Tongue (tissue), 1 donor: ENCODE measurements at regions not wholly inside any gene's neighbourhood (a gene's known extent, or its start where the extent isn't known, plus 50 kb on each side); places are given as distances from the start of the nearest gene placed in this dataset.

ENCODE experiments used
- DNase-seq: peaks from one replicate; pipeline ENCODE4 v3.0.0-alpha.2; 2015

- DNase-seq: no peak
These were observed 143.1 kb downstream of the BTC start for GRCh38 chr4:74651198-74651597.

- no peak for DNase-seq
These were observed 140.7 kb downstream of the BTC start for GRCh38 chr4:74653331-74654229.

- no peak for DNase-seq
These were observed 140.1 kb downstream of the BTC start for GRCh38 chr4:74654230-74654681.

GRCh38 chr4:74656596-74656995 is 137.7 kb downstream of the BTC start:
- DNase-seq: no peak

GRCh38 chr4:74658116-74658515 is 136.2 kb downstream of the BTC start:
- no peak for DNase-seq

- DNase-seq: peak; percentile 14
These were observed 134.5 kb downstream of the BTC start for GRCh38 chr4:74659576-74660411.

- DNase-seq: no peak
These were observed 133.5 kb downstream of the BTC start for GRCh38 chr4:74660866-74661265.

- DNase-seq: no peak
These were observed 132.7 kb downstream of the BTC start for GRCh38 chr4:74661427-74662201.

- no peak for DNase-seq
These were observed 130.7 kb downstream of the BTC start for GRCh38 chr4:74663631-74664030.

GRCh38 chr4:74665346-74665745 is 129.0 kb downstream of the BTC start:
- no peak for DNase-seq

- no peak for DNase-seq
These were observed 128.4 kb downstream of the BTC start for GRCh38 chr4:74665876-74666275.

- no peak for DNase-seq
These were observed 126.9 kb downstream of the BTC start for GRCh38 chr4:74667438-74667837.

GRCh38 chr4:74667944-74668343 is 126.4 kb downstream of the BTC start:
- DNase-seq: no peak

GRCh38 chr4:74669702-74670101 is 124.6 kb downstream of the BTC start:
- no peak for DNase-seq

GRCh38 chr4:74670583-74670982 is 123.7 kb downstream of the BTC start:
- no peak for DNase-seq

GRCh38 chr4:74671080-74671698 is 123.1 kb downstream of the BTC start:
- peak; percentile 15 for DNase-seq

GRCh38 chr4:74674750-74675149 is 119.6 kb downstream of the BTC start:
- no peak for DNase-seq

GRCh38 chr4:74675673-74676279 is 118.5 kb downstream of the BTC start:
- DNase-seq: peak; percentile 50

- peak; percentile 1 for DNase-seq
These were observed 111.6 kb downstream of the BTC start for GRCh38 chr4:74682567-74683359.

- no peak for DNase-seq
These were observed 101.4 kb downstream of the BTC start for GRCh38 chr4:74692972-74693371.
